Erythroblast (primary cell): ENCODE measurements at regions not wholly inside any gene's neighbourhood (a gene's known extent, or its start where the extent isn't known, plus 50 kb on each side); places are given as distances from the start of the nearest gene placed in this dataset.

Experiments
- GATA1 ChIP-seq: IDR thresholded peaks from 2 replicates; pipeline ENCODE4 v1.6.1; 2011; ENCODE audit warnings: low read depth, mild to moderate bottlenecking, control low read depth, low read length, moderate library complexity
- POLR2A ChIP-seq: IDR thresholded peaks from 2 replicates; pipeline ENCODE4 v1.6.1; 2011; ENCODE audit warnings: mild to moderate bottlenecking, low read length

DNA sequence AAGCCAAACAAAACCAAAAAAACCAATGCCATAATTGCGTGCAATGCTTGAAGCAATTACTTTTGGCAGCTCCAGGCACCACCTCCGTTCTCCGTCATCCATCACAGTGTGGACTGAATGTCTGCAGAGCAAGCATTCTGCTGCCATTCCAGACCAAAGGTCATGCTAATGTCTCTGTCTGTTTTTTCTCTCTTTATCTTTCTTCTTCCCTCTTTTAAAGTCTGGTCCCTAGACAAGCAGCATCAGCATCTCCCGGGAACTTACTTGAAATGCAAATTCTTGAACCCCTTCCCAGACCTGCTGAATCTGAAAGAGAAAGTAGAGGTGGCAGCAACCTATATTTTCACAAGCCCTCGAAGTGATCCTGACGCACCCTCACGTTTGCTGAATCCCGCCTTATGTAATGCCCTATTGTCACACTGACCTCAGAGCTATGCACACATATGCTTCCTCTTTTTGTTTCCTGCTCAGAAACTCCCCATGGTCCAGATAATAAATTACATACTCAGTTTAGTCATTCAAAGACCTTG, 297.3 kb upstream of the PROK2 start:
- TF ChIP-seq POLR2A (no peak), GATA1 (no peak)
